HCT116 (cell line): ENCODE measurements at regions not wholly inside any gene's neighbourhood (a gene's known extent, or its start where the extent isn't known, plus 50 kb on each side); places are given as distances from the start of the nearest gene placed in this dataset.

Source experiments
- ATAC-seq: fragments of 200-7000 bp; cut with Tn5 transposase; 2 replicates; pipeline ENCODE4 v1.9.1; 2020; ENCODE audit warnings: mild to moderate bottlenecking, moderate library complexity
- BruUV-seq: library from RNA; stranded (reverse); fragments of 400-500 nt; replicated peaks from 2 replicates; lab custom pipeline; 2021; lab: Mats Ljungman, UMichigan
- CTCF ChIA-PET: fragments of 300-600 bp; sonication (Branson Sonifier 250); formaldehyde crosslinking; loops from one replicate; lab custom pipeline; 2021; ENCODE audit warnings: antibody characterized with exemption; lab: Charles Lee
- POLR2A ChIA-PET: fragments of 300-600, 350-600 bp; sonication (Branson Sonifier 250); formaldehyde crosslinking; loops from one replicate; lab custom pipeline; 2021; ENCODE audit warnings: antibody characterized with exemption; lab: Charles Lee
- RAD21 ChIA-PET, 2 experiments: fragments of 300-600 bp; sonication (Branson Sonifier 250); formaldehyde crosslinking; loops; one replicate each; lab custom pipeline; 2023; ENCODE audit warnings: low total read pairs in 2 of 2; ENCODE audit not compliant: uncharacterized antibody in 2 of 2, unreplicated experiment in 2 of 2, low non-redundant PET in 1 of 2; lab: Charles Lee
- DNase-seq: peaks from one replicate; pipeline ENCODE4 v3.0.0-alpha.2; 2010; ENCODE audit warnings: low read depth, low spot score
- H2AFZ ChIP-seq: fragments of 200-600 bp; shearing (Covaris generic), sonication (generic); 2 replicates; pipeline ENCODE4 v1.6.1; 2017; ENCODE audit warnings: low read depth, mixed run types, mixed read lengths, antibody characterized with exemption, low read length; ENCODE audit not compliant: poor library complexity, severe bottlenecking
- H3K27ac ChIP-seq: 2 replicates; pipeline ENCODE4 v1.5.1; 2012; ENCODE audit warnings: low read depth, low read length
- H3K27me3 ChIP-seq: fragments of 200-600 bp; sonication (generic); 2 replicates; pipeline ENCODE4 v1.6.1; 2016; ENCODE audit warnings: mixed run types, low read length, mixed read lengths; ENCODE audit not compliant: insufficient read depth
- H3K36me3 ChIP-seq, 2 experiments: fragments of 200-500 bp in 1 of 2; fragments of 200-600 bp in 1 of 2; sonication (Bioruptor generic) in 1 of 2; sonication (generic) in 1 of 2; 2 replicates each; pipeline versions ENCODE4 v1.5.1 to v1.6.1; 2014 to 2016; ENCODE audit warnings: low read length in 2 of 2, inconsistent platforms in 1 of 2, mixed read lengths in 1 of 2, mixed run types in 1 of 2; ENCODE audit not compliant: insufficient read depth in 2 of 2, control insufficient read depth in 1 of 2
- H3K4me1 ChIP-seq, 2 experiments: fragments of 200-600 bp in 1 of 2; sonication (generic) in 1 of 2; 2 replicates each; pipeline versions ENCODE4 v1.5.1 to v1.6.1; 2012 to 2017; ENCODE audit warnings: low read length in 2 of 2, inconsistent platforms in 1 of 2, mild to moderate bottlenecking in 1 of 2, mixed read lengths in 1 of 2, mixed run types in 1 of 2, moderate library complexity in 1 of 2; ENCODE audit not compliant: insufficient read depth in 2 of 2, control insufficient read depth in 1 of 2
- H3K4me2 ChIP-seq: fragments of 200-600 bp; sonication (generic); 2 replicates; pipeline ENCODE4 v1.6.1; 2017; ENCODE audit warnings: mixed run types, low read length, mixed read lengths
- H3K4me3 ChIP-seq, 2 experiments: fragments of 200-600 bp in 1 of 2; sonication (generic) in 1 of 2; replicated peaks in 1 of 2; 2 replicates each; pipeline ENCODE4 v1.5.1; 2011 to 2016; ENCODE audit warnings: low read length in 2 of 2, control low read depth in 1 of 2, low read depth in 1 of 2, mild to moderate bottlenecking in 1 of 2, mixed read lengths in 1 of 2, mixed run types in 1 of 2
- H3K79me2 ChIP-seq: fragments of 200-600 bp; sonication (generic); 2 replicates; pipeline ENCODE4 v1.6.1; 2017; ENCODE audit warnings: mild to moderate bottlenecking, mixed run types, low read length, moderate library complexity, mixed read lengths; ENCODE audit not compliant: insufficient read depth
- H3K9ac ChIP-seq: fragments of 200-600 bp; sonication (generic); 2 replicates; pipeline ENCODE4 v1.6.1; 2016; ENCODE audit warnings: low read length, mixed read lengths
- H3K9me2 ChIP-seq: fragments of 200-600 bp; sonication (generic), shearing (Covaris generic); 2 replicates; pipeline ENCODE4 v1.6.1; 2017; ENCODE audit warnings: mixed run types, mild to moderate bottlenecking, moderate library complexity; ENCODE audit not compliant: insufficient read depth
- H3K9me3 ChIP-seq, 2 experiments: fragments of 200-500 bp in 1 of 2; fragments of 200-600 bp in 1 of 2; sonication (Bioruptor generic) in 1 of 2; sonication (generic) in 1 of 2; 2 replicates each; pipeline ENCODE4 v1.6.1; 2014 to 2017; ENCODE audit warnings: low read length in 2 of 2, mixed read lengths in 2 of 2, inconsistent platforms in 1 of 2, low read depth in 1 of 2, mild to moderate bottlenecking in 1 of 2, mixed run types in 1 of 2, moderate library complexity in 1 of 2; ENCODE audit not compliant: control insufficient read depth in 1 of 2, insufficient read depth in 1 of 2
- H4K20me1 ChIP-seq: fragments of 200-600 bp; sonication (generic), shearing (Covaris generic); 2 replicates; pipeline ENCODE4 v1.6.1; 2017; ENCODE audit warnings: mixed run types, mild to moderate bottlenecking, moderate library complexity; ENCODE audit not compliant: insufficient read depth
- CBX3 ChIP-seq: IDR thresholded peaks from 2 replicates; pipeline ENCODE4 v1.6.1; 2012; ENCODE audit warnings: low read depth
- CEBPB ChIP-seq: IDR thresholded peaks from 2 replicates; pipeline ENCODE4 v1.6.1; 2012; ENCODE audit warnings: low read depth
- ELF1 ChIP-seq: IDR thresholded peaks from 2 replicates; pipeline ENCODE4 v1.6.1; 2012; ENCODE audit warnings: low read depth, borderline replicate concordance
- MAX ChIP-seq: IDR thresholded peaks from 2 replicates; pipeline ENCODE4 v1.6.1; 2012
- POLR2A ChIP-seq: IDR thresholded peaks from 2 replicates; pipeline ENCODE4 v1.7.0; 2011; ENCODE audit warnings: borderline replicate concordance; ENCODE audit not compliant: insufficient read depth, insufficient read length; ENCODE audit errors: extremely low read depth
- POLR2AphosphoS5 ChIP-seq: IDR thresholded peaks from 2 replicates; pipeline ENCODE4 v1.6.1; 2011; ENCODE audit warnings: mild to moderate bottlenecking, low read depth, low read length, moderate library complexity
- RAD21 ChIP-seq: IDR thresholded peaks from 2 replicates; pipeline ENCODE4 v1.6.1; 2012; ENCODE audit warnings: low read depth, mild to moderate bottlenecking
- REST ChIP-seq: IDR thresholded peaks from 2 replicates; pipeline ENCODE4 v1.6.1; 2012; ENCODE audit warnings: low read depth
- SIN3A ChIP-seq: IDR thresholded peaks from 2 replicates; pipeline ENCODE4 v1.6.1; 2012; ENCODE audit warnings: low read depth
- SP1 ChIP-seq: IDR thresholded peaks from 2 replicates; pipeline ENCODE4 v1.6.1; 2012; ENCODE audit warnings: low read depth
- YY1 ChIP-seq: IDR thresholded peaks from 2 replicates; pipeline ENCODE4 v1.6.1; 2011; ENCODE audit warnings: low read length, low read depth, moderate library complexity, mild to moderate bottlenecking; ENCODE audit not compliant: insufficient replicate concordance; ENCODE audit errors: extremely low read depth
- ZBTB33 ChIP-seq: IDR thresholded peaks from 2 replicates; pipeline ENCODE4 v1.6.1; 2011; ENCODE audit warnings: mild to moderate bottlenecking, low read length, moderate library complexity; ENCODE audit not compliant: insufficient replicate concordance; ENCODE audit errors: extremely low read depth
- ZNF274 ChIP-seq: fragments of 200-500 bp; sonication (Bioruptor generic); IDR thresholded peaks from 2 replicates; pipeline ENCODE4 v1.6.1; 2014; ENCODE audit warnings: mild to moderate bottlenecking, low read depth, low read length, inconsistent platforms
- intact Hi-C: fragments of 100-400 bp; cut with micrococcal nuclease; formaldehyde crosslinking; loops from 2 replicates; pipeline ENCODE4 v1.10.0; 2022
- TF ChIP-seq, protein P1 (sequence below), 3 experiments: fragments of 200-600 bp in 1 of 3; sonication (generic) in 1 of 3; IDR thresholded peaks in 2 of 3; conservative IDR thresholded peaks in 1 of 3; 2 replicates each; pipeline ENCODE4 v1.5.1; 2012 to 2017; ENCODE audit warnings: low read depth in 2 of 3, low read length in 2 of 3, antibody characterized with exemption in 1 of 3, borderline replicate concordance in 1 of 3, control low read depth in 1 of 3, mild to moderate bottlenecking in 1 of 3, mixed read lengths in 1 of 3, mixed run types in 1 of 3, moderate library complexity in 1 of 3; ENCODE audit not compliant: insufficient read depth in 1 of 3

- no peak overlapping the region for H3K27ac ChIP-seq
- intact Hi-C loops, result no loop called here
- no peak overlapping the region for H2AFZ ChIP-seq
- CTCF ChIA-PET, result no interaction called here
- no peak overlapping the region for H3K4me3 ChIP-seq
- H3K79me2 ChIP-seq, result no peaks in the 10 kb centered on the region
- ATAC-seq (no peak), DNase-seq (no peak)
- no peaks in the 10 kb centered on the region for H3K9me2 ChIP-seq
- TF ChIP-seq SIN3A (no peak), MAX (no peak), ELF1 (no peak), RAD21 (no peak), POLR2A (no peak), ZBTB33 (no peak), ZNF274 (no peak), CBX3 (no peak), YY1 (no peak), CEBPB (no peak), POLR2AphosphoS5 (no peak), SP1 (no peak), REST (no peak)
- TF ChIP-seq, protein P1, sequence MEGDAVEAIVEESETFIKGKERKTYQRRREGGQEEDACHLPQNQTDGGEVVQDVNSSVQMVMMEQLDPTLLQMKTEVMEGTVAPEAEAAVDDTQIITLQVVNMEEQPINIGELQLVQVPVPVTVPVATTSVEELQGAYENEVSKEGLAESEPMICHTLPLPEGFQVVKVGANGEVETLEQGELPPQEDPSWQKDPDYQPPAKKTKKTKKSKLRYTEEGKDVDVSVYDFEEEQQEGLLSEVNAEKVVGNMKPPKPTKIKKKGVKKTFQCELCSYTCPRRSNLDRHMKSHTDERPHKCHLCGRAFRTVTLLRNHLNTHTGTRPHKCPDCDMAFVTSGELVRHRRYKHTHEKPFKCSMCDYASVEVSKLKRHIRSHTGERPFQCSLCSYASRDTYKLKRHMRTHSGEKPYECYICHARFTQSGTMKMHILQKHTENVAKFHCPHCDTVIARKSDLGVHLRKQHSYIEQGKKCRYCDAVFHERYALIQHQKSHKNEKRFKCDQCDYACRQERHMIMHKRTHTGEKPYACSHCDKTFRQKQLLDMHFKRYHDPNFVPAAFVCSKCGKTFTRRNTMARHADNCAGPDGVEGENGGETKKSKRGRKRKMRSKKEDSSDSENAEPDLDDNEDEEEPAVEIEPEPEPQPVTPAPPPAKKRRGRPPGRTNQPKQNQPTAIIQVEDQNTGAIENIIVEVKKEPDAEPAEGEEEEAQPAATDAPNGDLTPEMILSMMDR (IDR thresholded peaks at IDR 0.05 in 2 of 3, conservative IDR thresholded peaks at IDR 0.05 in 1 of 3; ENCODE audit: borderline replicate concordance in 1 of 3, insufficient read depth in 1 of 3, low read depth in 2 of 3, low read length in 2 of 3), result no peak
- TF ChIP-seq, all 23 proteins: peak for 0
- ChIA-PET RAD21 (no interaction called here), POLR2A (no interaction called here)
- Histone ChIP-seq H4K20me1 (no peaks in the 10 kb centered on the region), H3K27me3 (no peaks in the 10 kb centered on the region), H3K9ac (no peak overlapping the region), H3K4me1 (no peaks in the 10 kb centered on the region), H3K9me3 (no peaks in the 10 kb centered on the region), H3K36me3 (no peaks in the 10 kb centered on the region), H3K4me2 (no peak overlapping the region)
- no TSS peak for BruUV-seq
Measured at GRCh38 chrX:46130247-46130646, 415.0 kb downstream of the ZNF674 start.
